ENCODE measurements at regions not wholly inside any gene's neighbourhood (a gene's known extent, or its start where the extent isn't known, plus 50 kb on each side); places are given as distances from the start of the nearest gene placed in this dataset.

DNA sequence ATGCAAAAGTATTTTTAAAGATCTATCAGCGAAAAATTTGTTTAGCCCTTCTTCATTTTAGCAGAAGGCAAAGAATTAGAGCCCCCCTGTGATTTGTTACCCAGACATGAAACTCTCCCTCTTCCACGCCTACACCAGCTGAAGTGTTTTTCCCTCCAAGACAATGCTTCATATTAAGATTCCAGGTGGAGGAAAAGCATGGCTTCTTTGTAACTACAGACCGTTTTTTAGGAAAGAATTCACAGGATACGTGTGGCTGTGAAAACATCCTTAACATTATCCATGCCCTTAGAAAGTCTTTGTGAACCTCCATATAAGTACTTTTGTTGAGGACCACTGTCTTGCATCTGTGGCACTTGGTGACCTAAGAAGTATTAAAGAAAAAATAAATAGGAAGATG lies 121.8 kb upstream of the MTAP start:
- H3K9ac ChIP-seq (ENCODE audit: low read length), result no peak overlapping the region
- H4K20me1 ChIP-seq (ENCODE audit: insufficient read depth, low read length), result no peaks in the 10 kb centered on the region
- H3F3A ChIP-seq (ENCODE audit: insufficient read depth, low read length), result no peaks in the 10 kb centered on the region
- H3K36me3 ChIP-seq (replicated peaks; ENCODE audit: insufficient read depth, low read length), result no peaks in the 10 kb centered on the region
- H3K9me3 ChIP-seq (replicated peaks; ENCODE audit: insufficient read depth, low read length), result no peaks in the 10 kb centered on the region
- H3K27me3 ChIP-seq (replicated peaks; ENCODE audit: insufficient read depth, low read length), result no peaks in the 10 kb centered on the region
- TF ChIP-seq, protein P1, sequence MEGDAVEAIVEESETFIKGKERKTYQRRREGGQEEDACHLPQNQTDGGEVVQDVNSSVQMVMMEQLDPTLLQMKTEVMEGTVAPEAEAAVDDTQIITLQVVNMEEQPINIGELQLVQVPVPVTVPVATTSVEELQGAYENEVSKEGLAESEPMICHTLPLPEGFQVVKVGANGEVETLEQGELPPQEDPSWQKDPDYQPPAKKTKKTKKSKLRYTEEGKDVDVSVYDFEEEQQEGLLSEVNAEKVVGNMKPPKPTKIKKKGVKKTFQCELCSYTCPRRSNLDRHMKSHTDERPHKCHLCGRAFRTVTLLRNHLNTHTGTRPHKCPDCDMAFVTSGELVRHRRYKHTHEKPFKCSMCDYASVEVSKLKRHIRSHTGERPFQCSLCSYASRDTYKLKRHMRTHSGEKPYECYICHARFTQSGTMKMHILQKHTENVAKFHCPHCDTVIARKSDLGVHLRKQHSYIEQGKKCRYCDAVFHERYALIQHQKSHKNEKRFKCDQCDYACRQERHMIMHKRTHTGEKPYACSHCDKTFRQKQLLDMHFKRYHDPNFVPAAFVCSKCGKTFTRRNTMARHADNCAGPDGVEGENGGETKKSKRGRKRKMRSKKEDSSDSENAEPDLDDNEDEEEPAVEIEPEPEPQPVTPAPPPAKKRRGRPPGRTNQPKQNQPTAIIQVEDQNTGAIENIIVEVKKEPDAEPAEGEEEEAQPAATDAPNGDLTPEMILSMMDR (IDR thresholded peaks at IDR 0.05; ENCODE audit: low read length), result no peak
- TF ChIP-seq EZH2phosphoT487 (IDR thresholded peaks at IDR 0.05; ENCODE audit: low read length), result no peak
- no peak overlapping the region for H2AFZ ChIP-seq (ENCODE audit: low read length)
- no peaks in the 10 kb centered on the region for H3K9me2 ChIP-seq (replicated peaks; ENCODE audit: insufficient read depth, low read length)
- no peaks in the 10 kb centered on the region for H3K79me2 ChIP-seq (ENCODE audit: low read length)
- no peak for DNase-seq
- no peaks in the 10 kb centered on the region for H3K4me1 ChIP-seq (ENCODE audit: low read length)
- H3K4me2 ChIP-seq (ENCODE audit: low read depth, low read length), result no peak overlapping the region
- no peak overlapping the region for H3K27ac ChIP-seq (ENCODE audit: low read length)
- H3K4me3 ChIP-seq (ENCODE audit: low read length), result no peak overlapping the region

DNA sequence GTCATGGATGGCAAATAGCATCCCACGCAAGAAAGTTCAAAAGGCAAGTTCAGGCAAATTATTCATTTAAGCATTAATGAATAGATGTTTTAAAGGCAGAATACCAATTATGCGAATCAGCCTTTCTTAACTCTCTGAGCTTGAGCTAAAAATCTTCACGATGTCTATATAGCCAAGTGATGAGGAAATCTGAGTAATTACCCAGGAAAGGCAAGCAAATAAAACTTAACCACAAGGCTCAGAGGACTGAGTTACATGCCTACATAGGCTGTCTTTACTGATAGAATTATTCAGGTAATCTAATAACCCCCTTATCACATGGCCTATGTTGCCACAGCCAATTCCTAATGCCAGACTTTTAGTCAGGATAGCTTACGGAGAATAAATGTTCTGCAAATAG lies 120.8 kb upstream of the MTAP start:
- no peak for DNase-seq
- no peaks in the 10 kb centered on the region for H3K79me2 ChIP-seq (ENCODE audit: low read length)
- H4K20me1 ChIP-seq (ENCODE audit: insufficient read depth, low read length), result no peaks in the 10 kb centered on the region
- no peak overlapping the region for H3K9ac ChIP-seq (ENCODE audit: low read length)
- no peak overlapping the region for H3K4me2 ChIP-seq (ENCODE audit: low read depth, low read length)
- no peaks in the 10 kb centered on the region for H3K27me3 ChIP-seq (replicated peaks; ENCODE audit: insufficient read depth, low read length)
- no peak overlapping the region for H3K27ac ChIP-seq (ENCODE audit: low read length)
- H2AFZ ChIP-seq (ENCODE audit: low read length), result no peak overlapping the region
- no peaks in the 10 kb centered on the region for H3F3A ChIP-seq (ENCODE audit: insufficient read depth, low read length)
- TF ChIP-seq, protein P1 (IDR thresholded peaks at IDR 0.05; ENCODE audit: low read length), result no peak
- TF ChIP-seq EZH2 (optimal IDR thresholded peaks at IDR 0.05; ENCODE audit: low read depth, low read length) (no peak), EZH2phosphoT487 (IDR thresholded peaks at IDR 0.05; ENCODE audit: low read length) (no peak)
- no peaks in the 10 kb centered on the region for H3K9me2 ChIP-seq (replicated peaks; ENCODE audit: insufficient read depth, low read length)
- H3K4me3 ChIP-seq (ENCODE audit: low read length), result no peak overlapping the region
- H3K36me3 ChIP-seq (replicated peaks; ENCODE audit: insufficient read depth, low read length), result no peaks in the 10 kb centered on the region
- H3K9me3 ChIP-seq (replicated peaks; ENCODE audit: insufficient read depth, low read length), result no peaks in the 10 kb centered on the region
- H3K4me1 ChIP-seq (ENCODE audit: low read length), result no peaks in the 10 kb centered on the region

DNA sequence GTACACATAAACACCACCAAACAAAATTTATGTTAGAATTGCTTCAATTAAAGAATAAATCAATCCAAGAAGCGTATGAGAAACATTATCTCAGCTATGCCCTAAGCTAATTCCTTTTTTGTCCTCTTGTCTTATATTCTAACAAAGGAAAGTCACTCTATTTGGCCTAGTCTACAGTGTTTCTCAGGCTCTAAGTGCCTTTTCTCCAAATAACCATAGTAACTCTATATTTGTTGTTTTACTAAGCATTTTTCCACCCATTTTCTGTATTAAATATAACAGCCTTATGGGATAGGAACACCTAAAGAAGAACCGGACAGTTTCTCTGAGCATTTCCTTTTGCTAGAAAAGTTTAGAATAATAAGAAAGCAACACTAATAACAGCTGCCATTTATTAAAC lies 120.1 kb upstream of the MTAP start:
- Histone ChIP-seq H3K27me3 (replicated peaks; ENCODE audit: insufficient read depth, low read length) (no peaks in the 10 kb centered on the region), H3K9ac (ENCODE audit: low read length) (no peak overlapping the region), H3K79me2 (ENCODE audit: low read length) (no peaks in the 10 kb centered on the region), H4K20me1 (ENCODE audit: insufficient read depth, low read length) (no peaks in the 10 kb centered on the region), H3F3A (ENCODE audit: insufficient read depth, low read length) (no peaks in the 10 kb centered on the region), H3K27ac (ENCODE audit: low read length) (no peak overlapping the region), H3K4me2 (ENCODE audit: low read depth, low read length) (no peak overlapping the region), H3K4me3 (ENCODE audit: low read length) (no peak overlapping the region), H3K9me3 (replicated peaks; ENCODE audit: insufficient read depth, low read length) (no peaks in the 10 kb centered on the region), H2AFZ (ENCODE audit: low read length) (no peak overlapping the region), H3K9me2 (replicated peaks; ENCODE audit: insufficient read depth, low read length) (no peaks in the 10 kb centered on the region), H3K4me1 (ENCODE audit: low read length) (no peaks in the 10 kb centered on the region), H3K36me3 (replicated peaks; ENCODE audit: insufficient read depth, low read length) (no peaks in the 10 kb centered on the region)
- DNase-seq, result no peak
- no peak for TF ChIP-seq EZH2phosphoT487 (IDR thresholded peaks at IDR 0.05; ENCODE audit: low read length)
- TF ChIP-seq, protein P1 (IDR thresholded peaks at IDR 0.05; ENCODE audit: low read length), result no peak
- TF ChIP-seq EZH2 (optimal IDR thresholded peaks at IDR 0.05; ENCODE audit: low read depth, low read length), result no peak

Data from MM.1S (cell line).